ENCODE measurements at regions not wholly inside any gene's neighbourhood (a gene's known extent, or its start where the extent isn't known, plus 50 kb on each side); places are given as distances from the start of the nearest gene placed in this dataset.

GRCh38 chr12:85672436-85672835, 163.8 kb downstream of the RASSF9 start:
- TF ChIP-seq CTCF (IDR thresholded peaks at IDR 0.05) (no peak), POLR2A (IDR thresholded peaks at IDR 0.05) (no peak), POLR2AphosphoS5 (IDR thresholded peaks at IDR 0.05) (no peak)
